SU-DHL-6 (cell line): ENCODE measurements at regions not wholly inside any gene's neighbourhood (a gene's known extent, or its start where the extent isn't known, plus 50 kb on each side); places are given as distances from the start of the nearest gene placed in this dataset.

ENCODE experiments used
- H2AFZ ChIP-seq: fragments of 200-600 bp; sonication (generic); 2 replicates; pipeline ENCODE4 v1.6.1; 2014; ENCODE audit warnings: low read depth, mild to moderate bottlenecking, moderate library complexity, mixed read lengths, antibody characterized with exemption, low read length; ENCODE audit not compliant: severe bottlenecking
- H3F3A ChIP-seq: fragments of 200-600 bp; shearing (Covaris generic); 2 replicates; pipeline ENCODE4 v1.6.0; 2016; ENCODE audit warnings: antibody characterized with exemption, mild to moderate bottlenecking; ENCODE audit not compliant: insufficient read depth
- H3K27ac ChIP-seq: fragments of 200-600 bp; sonication (generic); 2 replicates; pipeline ENCODE4 v1.5.1; 2016; ENCODE audit warnings: low read depth, mild to moderate bottlenecking, low read length, moderate library complexity, mixed read lengths
- H3K27me3 ChIP-seq: fragments of 200-600 bp; sonication (generic), shearing (Covaris generic); 2 replicates; pipeline ENCODE4 v1.6.0; 2014; ENCODE audit warnings: mild to moderate bottlenecking, low read length
- H3K36me3 ChIP-seq: fragments of 200-600 bp; sonication (generic); 2 replicates; pipeline ENCODE4 v1.6.1; 2014; ENCODE audit warnings: mild to moderate bottlenecking, low read length, mixed read lengths
- H3K4me2 ChIP-seq: fragments of 300-600, 200-600 bp; shearing (Covaris generic), sonication (generic); 2 replicates; pipeline ENCODE4 v1.6.0; 2014; ENCODE audit warnings: low read length, low read depth, mild to moderate bottlenecking; ENCODE audit not compliant: poor library complexity, severe bottlenecking
- H3K4me3 ChIP-seq: fragments of 200-600 bp; sonication (generic); 2 replicates; pipeline ENCODE4 v1.5.1; 2014; ENCODE audit warnings: antibody characterized with exemption, low read length, mild to moderate bottlenecking, mixed read lengths; ENCODE audit not compliant: insufficient read depth, poor library complexity, severe bottlenecking
- H3K79me2 ChIP-seq: fragments of 200-600 bp; sonication (generic); 2 replicates; pipeline ENCODE4 v1.6.1; 2014; ENCODE audit warnings: mild to moderate bottlenecking, low read length, moderate library complexity; ENCODE audit not compliant: insufficient read depth
- H3K9ac ChIP-seq: fragments of 200-600 bp; sonication (generic); 2 replicates; pipeline ENCODE4 v1.7.0; 2014; ENCODE audit warnings: mild to moderate bottlenecking, low read length
- H3K9me2 ChIP-seq: fragments of 200-600 bp; sonication (generic); replicated peaks from 2 replicates; pipeline ENCODE4 v1.6.1; 2014; ENCODE audit warnings: low read length; ENCODE audit not compliant: insufficient read depth
- H3K9me3 ChIP-seq: fragments of 200-600 bp; sonication (generic); 2 replicates; pipeline ENCODE4 v1.6.1; 2014; ENCODE audit warnings: low read length, mixed read lengths; ENCODE audit not compliant: insufficient read depth
- H4K20me1 ChIP-seq: fragments of 200-600 bp; sonication (generic); 2 replicates; pipeline ENCODE4 v1.6.1; 2014; ENCODE audit warnings: low read depth, mild to moderate bottlenecking, antibody characterized with exemption, low read length, moderate library complexity, mixed read lengths
- CTCF ChIP-seq: fragments of 200-600 bp; sonication (generic); IDR thresholded peaks from one replicate; pipeline ENCODE4 v1.5.1; 2017; ENCODE audit warnings: antibody characterized with exemption, mild to moderate bottlenecking, low read length, moderate library complexity; ENCODE audit not compliant: insufficient read depth, poor library complexity, severe bottlenecking
- EZH2phosphoT487 ChIP-seq: fragments of 200-600 bp; sonication (generic), shearing (Covaris generic); conservative IDR thresholded peaks from 2 replicates; pipeline ENCODE4 v1.6.1; 2018; ENCODE audit warnings: mild to moderate bottlenecking, antibody characterized with exemption, low read length, moderate library complexity, mixed read lengths

- Histone ChIP-seq H3K27ac (no peak overlapping the region), H3K4me2 (no peak overlapping the region), H3F3A (no peaks in the 10 kb centered on the region), H3K9me2 (no peaks in the 10 kb centered on the region), H4K20me1 (no peaks in the 10 kb centered on the region), H3K27me3 (no peaks in the 10 kb centered on the region), H3K36me3 (no peaks in the 10 kb centered on the region), H3K9me3 (no peaks in the 10 kb centered on the region), H3K4me3 (no peak overlapping the region), H3K79me2 (no peaks in the 10 kb centered on the region), H3K9ac (no peak overlapping the region), H2AFZ (no peak overlapping the region)
- TF ChIP-seq EZH2phosphoT487 (no peak), CTCF (no peak)
Observed at GRCh38 chr13:26998292-26998691, 173.3 kb downstream of the USP12 start.

GRCh38 chr13:26996965-26997752, 174.5 kb downstream of the USP12 start:
- no peak overlapping the region for H3K4me3 ChIP-seq

GRCh38 chr13:26995159-26995558, 176.5 kb downstream of the USP12 start:
- Histone ChIP-seq H3K4me2 (no peak overlapping the region), H3K36me3 (no peaks in the 10 kb centered on the region), H2AFZ (no peak overlapping the region), H3K4me3 (no peak overlapping the region), H3K9ac (no peak overlapping the region), H3K9me2 (no peaks in the 10 kb centered on the region), H3F3A (no peaks in the 10 kb centered on the region), H4K20me1 (no peaks in the 10 kb centered on the region), H3K79me2 (no peaks in the 10 kb centered on the region), H3K27ac (no peak overlapping the region), H3K27me3 (no peaks in the 10 kb centered on the region), H3K9me3 (no peaks in the 10 kb centered on the region)
- TF ChIP-seq CTCF (no peak), EZH2phosphoT487 (no peak)

More at GRCh38 chr13:26996965-26997752, 174.5 kb downstream of the USP12 start:
- TF ChIP-seq CTCF = no peak
- TF ChIP-seq EZH2phosphoT487 = no peak
- Histone ChIP-seq H3K27me3 (no peaks in the 10 kb centered on the region), H3F3A (no peaks in the 10 kb centered on the region), H3K9ac (no peak overlapping the region), H3K9me3 (no peaks in the 10 kb centered on the region), H3K27ac (no peak overlapping the region), H3K36me3 (no peaks in the 10 kb centered on the region), H3K9me2 (no peaks in the 10 kb centered on the region), H3K4me2 (no peak overlapping the region), H4K20me1 (no peaks in the 10 kb centered on the region), H3K79me2 (no peaks in the 10 kb centered on the region), H2AFZ (no peak overlapping the region)
